Tibial artery (tissue), 4 donors: ENCODE measurements at regions not wholly inside any gene's neighbourhood (a gene's known extent, or its start where the extent isn't known, plus 50 kb on each side); places are given as distances from the start of the nearest gene placed in this dataset.

ENCODE experiments used
- DNase-seq, 2 donors: peaks; one replicate each; pipeline ENCODE4 v3.0.0-alpha.2; 2019
- H3K27ac ChIP-seq, 2 donors: fragments of 200-600 bp; sonication (generic) in 1 of 2; 1 replicate in 1 of 2; 2 replicates in 1 of 2; pipeline ENCODE4 v1.5.1; 2018 to 2019; ENCODE audit warnings: mild to moderate bottlenecking in 1 of 2
- H3K27me3 ChIP-seq, 2 donors: fragments of 200-600 bp; sonication (generic) in 1 of 2; one replicate each; pipeline versions ENCODE4 v1.5.1 to v1.6.0; 2016 to 2019
- H3K36me3 ChIP-seq, 3 donors: fragments of 200-600 bp; sonication (generic) in 2 of 3; one replicate each; pipeline ENCODE4 v1.5.1; 2016 to 2019; ENCODE audit warnings: mild to moderate bottlenecking in 2 of 3
- H3K4me1 ChIP-seq, 4 donors: fragments of 200-600 bp; sonication (generic) in 2 of 4; 1 replicate in 3 of 4; 2 replicates in 1 of 4; pipeline ENCODE4 v1.5.1; 2016 to 2019
- H3K4me3 ChIP-seq, 2 donors: fragments of 200-600 bp; sonication (generic) in 1 of 2; 1 replicate in 1 of 2; 2 replicates in 1 of 2; pipeline ENCODE4 v1.5.1; 2018 to 2019; ENCODE audit warnings: mild to moderate bottlenecking in 2 of 2
- H3K9me3 ChIP-seq, 3 donors: fragments of 200-600 bp; sonication (generic) in 1 of 3; one replicate each; pipeline ENCODE4 v1.5.1; 2016 to 2019
- intact Hi-C: fragments of 100-400 bp; cut with DNase I; formaldehyde crosslinking; loops from one replicate; pipeline ENCODE4 v1.15.0; 2023; ENCODE audit warnings: low total_unique reads
- TF ChIP-seq, protein P1 (sequence below), 2 experiments: fragments of 200-600 bp in 1 of 2; fragments of 450-650 bp in 1 of 2; IDR thresholded peaks; one replicate each; pipeline ENCODE4 v1.5.1; 2017 to 2019; ENCODE audit warnings: antibody characterized with exemption in 2 of 2, mild to moderate bottlenecking in 1 of 2, moderate library complexity in 1 of 2

DNA sequence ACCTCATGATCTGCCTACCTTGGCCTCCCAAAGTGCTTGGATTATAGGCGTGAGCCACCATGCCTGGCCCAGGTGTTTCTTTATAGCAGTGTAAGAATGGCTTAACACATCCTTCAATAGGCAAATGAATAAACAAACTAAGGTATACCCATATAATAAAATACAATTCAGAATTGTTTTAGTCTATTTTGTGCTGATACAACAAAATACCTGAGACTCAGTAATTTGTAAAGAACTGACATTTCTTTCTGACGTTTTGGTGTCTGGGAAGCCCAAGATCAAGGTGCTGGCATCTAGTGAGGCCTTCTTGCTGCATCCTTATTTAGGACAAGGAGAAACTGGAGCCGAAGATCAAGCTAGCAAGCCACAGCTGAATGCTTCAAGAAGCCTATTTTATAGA lies 1372.1 kb upstream of the DDX18 start:
- H3K27me3 ChIP-seq: no peaks in the 10 kb centered on the region
- no peaks in the 10 kb centered on the region for H3K36me3 ChIP-seq
- H3K27ac ChIP-seq: no peak overlapping the region
- H3K4me1 ChIP-seq: no peaks in the 10 kb centered on the region
- intact Hi-C loops: no loop called here
- no peak for DNase-seq
- H3K4me3 ChIP-seq: no peak overlapping the region
- H3K9me3 ChIP-seq: peaks cover 0 to 11% (median 7%) of the 10 kb centered on the region in 3 donors
- TF ChIP-seq, protein P1, sequence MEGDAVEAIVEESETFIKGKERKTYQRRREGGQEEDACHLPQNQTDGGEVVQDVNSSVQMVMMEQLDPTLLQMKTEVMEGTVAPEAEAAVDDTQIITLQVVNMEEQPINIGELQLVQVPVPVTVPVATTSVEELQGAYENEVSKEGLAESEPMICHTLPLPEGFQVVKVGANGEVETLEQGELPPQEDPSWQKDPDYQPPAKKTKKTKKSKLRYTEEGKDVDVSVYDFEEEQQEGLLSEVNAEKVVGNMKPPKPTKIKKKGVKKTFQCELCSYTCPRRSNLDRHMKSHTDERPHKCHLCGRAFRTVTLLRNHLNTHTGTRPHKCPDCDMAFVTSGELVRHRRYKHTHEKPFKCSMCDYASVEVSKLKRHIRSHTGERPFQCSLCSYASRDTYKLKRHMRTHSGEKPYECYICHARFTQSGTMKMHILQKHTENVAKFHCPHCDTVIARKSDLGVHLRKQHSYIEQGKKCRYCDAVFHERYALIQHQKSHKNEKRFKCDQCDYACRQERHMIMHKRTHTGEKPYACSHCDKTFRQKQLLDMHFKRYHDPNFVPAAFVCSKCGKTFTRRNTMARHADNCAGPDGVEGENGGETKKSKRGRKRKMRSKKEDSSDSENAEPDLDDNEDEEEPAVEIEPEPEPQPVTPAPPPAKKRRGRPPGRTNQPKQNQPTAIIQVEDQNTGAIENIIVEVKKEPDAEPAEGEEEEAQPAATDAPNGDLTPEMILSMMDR (IDR thresholded peaks at IDR 0.05): no peak

DNA sequence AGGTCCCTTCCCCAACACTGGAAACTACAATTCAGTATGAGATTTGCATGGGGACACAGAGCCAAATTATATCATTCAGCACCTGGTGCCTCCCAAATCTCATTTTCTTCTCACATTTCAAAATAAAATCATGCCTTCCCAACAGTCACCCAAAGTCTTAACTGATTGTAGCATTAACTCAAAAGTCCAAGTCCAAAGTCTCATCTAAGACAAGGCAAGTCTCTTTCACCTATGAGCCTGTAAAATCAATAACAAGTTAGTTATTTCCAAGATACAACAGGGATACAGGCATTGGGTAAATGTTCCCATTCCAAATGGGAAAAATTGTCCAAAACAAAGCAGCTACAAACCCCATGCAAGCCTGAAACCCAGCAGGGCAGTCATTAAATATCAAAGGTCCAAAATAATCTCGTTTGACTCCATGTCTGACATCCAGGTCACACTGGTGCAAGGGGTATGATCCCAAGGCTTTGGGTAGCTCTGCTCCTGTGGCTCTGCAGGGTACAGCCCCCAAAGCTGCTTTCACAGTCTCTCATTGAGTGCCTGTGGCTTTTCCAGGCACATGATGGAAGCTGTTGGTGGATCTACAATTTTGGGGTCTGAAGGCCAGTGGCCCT lies 1370.1 kb upstream of the DDX18 start:
- Histone ChIP-seq H3K9me3 (peaks cover 0 to 11% (median 7%) of the 10 kb centered on the region in 3 donors), H3K36me3 (no peaks in the 10 kb centered on the region), H3K4me3 (no peak overlapping the region), H3K27ac (no peak overlapping the region), H3K27me3 (no peaks in the 10 kb centered on the region), H3K4me1 (no peaks in the 10 kb centered on the region)
- no peak for DNase-seq
- TF ChIP-seq, protein P1 (IDR thresholded peaks at IDR 0.05): no peak
- intact Hi-C loops: no loop called here

DNA sequence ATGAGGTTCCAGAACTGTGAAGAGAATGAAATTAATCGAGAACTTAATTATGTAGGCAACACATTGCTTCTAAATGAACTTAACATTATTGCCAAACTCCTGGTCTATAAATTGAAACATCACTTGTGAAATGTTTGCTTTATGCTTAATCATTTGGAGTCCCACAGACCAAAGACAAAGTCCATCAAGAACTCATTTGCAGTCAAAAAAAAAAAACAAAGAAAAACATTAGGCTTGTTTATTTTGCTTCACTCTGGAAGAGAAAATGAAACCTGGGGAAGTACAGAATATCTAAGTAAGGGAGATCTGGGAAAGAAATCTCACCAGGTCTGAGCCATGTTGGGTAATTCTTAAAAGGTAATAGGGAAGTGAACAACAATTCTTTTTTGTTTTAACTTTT lies 1363.5 kb upstream of the DDX18 start:
- H3K9me3 ChIP-seq: no peaks in the 10 kb centered on the region
- H3K4me3 ChIP-seq: no peak overlapping the region
- no peaks in the 10 kb centered on the region for H3K36me3 ChIP-seq
- DNase-seq: no peak
- TF ChIP-seq, protein P1 (IDR thresholded peaks at IDR 0.05): no peak
- H3K27ac ChIP-seq: no peak overlapping the region
- H3K27me3 ChIP-seq: no peaks in the 10 kb centered on the region
- H3K4me1 ChIP-seq: no peaks in the 10 kb centered on the region
- intact Hi-C loops: no loop called here

DNA sequence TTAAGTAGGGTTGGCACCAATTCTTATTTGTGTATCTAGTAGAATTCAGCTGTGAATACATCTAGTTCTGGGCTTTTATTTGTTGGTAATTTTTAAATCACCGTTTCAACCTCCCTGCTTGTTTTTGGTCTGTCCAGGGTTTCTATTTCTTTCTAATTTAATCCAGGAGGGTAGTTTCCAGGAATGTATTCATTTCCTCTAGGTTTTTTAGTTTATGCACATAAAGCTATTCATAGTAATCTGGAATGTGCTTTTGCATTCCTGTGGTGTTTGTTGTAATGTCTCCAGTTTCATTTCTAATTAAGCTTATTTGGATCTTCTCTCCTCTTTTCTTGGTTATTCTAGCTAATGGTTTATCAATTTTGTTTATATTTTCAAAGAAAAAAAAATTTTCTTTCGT lies 1361.8 kb upstream of the DDX18 start:
- Histone ChIP-seq H3K27me3 (no peaks in the 10 kb centered on the region), H3K4me1 (no peaks in the 10 kb centered on the region), H3K9me3 (no peaks in the 10 kb centered on the region), H3K36me3 (no peaks in the 10 kb centered on the region), H3K4me3 (no peak overlapping the region), H3K27ac (no peak overlapping the region)
- DNase-seq: no peak
- intact Hi-C loops: no loop called here
- TF ChIP-seq, protein P1 (IDR thresholded peaks at IDR 0.05): no peak

DNA sequence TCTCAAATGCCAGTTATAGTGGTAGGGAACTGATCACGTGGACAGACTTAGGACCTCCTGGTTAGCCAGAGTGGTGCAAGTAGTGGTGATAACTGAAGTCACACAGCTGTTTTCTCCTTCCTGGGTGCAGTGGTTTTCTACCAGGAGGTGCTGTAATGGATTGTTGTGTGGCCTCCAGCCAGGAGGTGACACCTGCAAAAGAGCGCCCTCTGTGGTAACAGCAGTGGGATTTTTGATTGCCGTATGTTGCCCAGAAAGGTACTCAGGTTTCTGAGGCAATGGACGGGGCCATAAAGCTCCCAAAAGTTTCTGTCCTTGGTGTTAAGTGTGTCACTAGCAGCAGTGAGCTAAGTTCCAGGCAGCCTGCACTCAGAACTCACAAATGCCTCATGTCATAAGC lies 1358.1 kb upstream of the DDX18 start:
- TF ChIP-seq, protein P1 (IDR thresholded peaks at IDR 0.05): no peak
- H3K4me3 ChIP-seq: no peak overlapping the region
- H3K36me3 ChIP-seq: no peaks in the 10 kb centered on the region
- H3K9me3 ChIP-seq: no peaks in the 10 kb centered on the region
- no peak overlapping the region for H3K27ac ChIP-seq
- no peaks in the 10 kb centered on the region for H3K27me3 ChIP-seq
- intact Hi-C loops: no loop called here
- H3K4me1 ChIP-seq: no peaks in the 10 kb centered on the region
- DNase-seq: no peak

DNA sequence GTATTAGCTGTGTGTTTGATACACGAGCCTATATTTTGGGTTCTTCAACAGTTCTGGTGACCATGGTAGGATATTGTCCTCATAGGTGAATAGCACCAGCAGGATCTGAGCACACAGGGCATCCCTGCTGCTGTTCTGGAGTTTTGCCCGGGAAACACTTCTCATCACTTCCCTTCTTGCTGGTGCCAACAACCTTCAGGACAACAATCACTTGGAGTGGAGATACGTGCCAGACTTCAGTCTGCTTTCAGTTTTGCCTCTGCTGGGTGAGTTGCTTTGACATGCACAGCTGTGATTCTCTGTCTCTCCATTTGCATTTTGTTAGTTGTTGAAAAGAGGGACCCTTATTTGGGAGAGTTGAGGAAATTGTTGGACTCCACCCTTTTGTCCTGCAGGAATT lies 1347.2 kb upstream of the DDX18 start:
- no peaks in the 10 kb centered on the region for H3K4me1 ChIP-seq
- peaks cover 0 to 6% (median 0%) of the 10 kb centered on the region in 3 donors for H3K9me3 ChIP-seq
- no peak overlapping the region for H3K27ac ChIP-seq
- no peak for DNase-seq
- no peaks in the 10 kb centered on the region for H3K27me3 ChIP-seq
- intact Hi-C loops: no loop called here
- no peaks in the 10 kb centered on the region for H3K36me3 ChIP-seq
- H3K4me3 ChIP-seq: no peak overlapping the region
- TF ChIP-seq, protein P1 (IDR thresholded peaks at IDR 0.05): no peak
